Ramos (cell line): ENCODE measurements at regions not wholly inside any gene's neighbourhood (a gene's known extent, or its start where the extent isn't known, plus 50 kb on each side); places are given as distances from the start of the nearest gene placed in this dataset.
"Not testable (repeated sequence)": the region's sequence is repeated elsewhere in the genome, so short reads cannot be mapped to it uniquely, and the experiment has no call there.

ENCODE experiments used
- in situ Hi-C: fragments of 300-500 bp; cut with MboI; formaldehyde crosslinking; loops from one replicate; pipeline ENCODE4 v1.14.3; 2022; ENCODE audit warnings: low sequenced_read_pairs; ENCODE audit not compliant: unreplicated experiment

DNA sequence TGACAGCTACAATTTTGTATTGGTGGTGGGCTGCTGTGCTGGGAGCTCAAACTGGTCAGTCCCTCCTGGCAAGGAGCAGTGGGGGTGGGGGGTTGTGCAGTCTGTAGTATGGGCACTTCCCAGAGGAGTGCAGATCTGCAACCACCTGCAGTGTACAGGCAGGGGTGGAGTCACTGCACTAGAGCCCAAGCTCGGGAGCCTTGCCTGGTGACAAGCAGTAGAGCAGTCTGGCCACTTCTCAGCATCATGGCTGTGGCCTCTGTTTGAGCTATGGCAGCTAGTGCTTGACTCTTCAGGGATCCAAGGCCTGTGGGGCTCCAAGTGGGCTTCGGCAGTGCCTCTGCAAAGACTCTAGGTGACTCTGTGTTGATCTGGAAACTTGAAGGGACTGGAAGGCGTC is 585.1 kb upstream of the GRM3 start:
- in situ Hi-C loops: no loop called here

- in situ Hi-C loops: no loop called here
Measured at GRCh38 chr7:86050918-86051317, 592.8 kb upstream of the GRM3 start.

- in situ Hi-C loops: no loop called here
Measured at GRCh38 chr7:86049910-86050309, 593.8 kb upstream of the GRM3 start.

DNA sequence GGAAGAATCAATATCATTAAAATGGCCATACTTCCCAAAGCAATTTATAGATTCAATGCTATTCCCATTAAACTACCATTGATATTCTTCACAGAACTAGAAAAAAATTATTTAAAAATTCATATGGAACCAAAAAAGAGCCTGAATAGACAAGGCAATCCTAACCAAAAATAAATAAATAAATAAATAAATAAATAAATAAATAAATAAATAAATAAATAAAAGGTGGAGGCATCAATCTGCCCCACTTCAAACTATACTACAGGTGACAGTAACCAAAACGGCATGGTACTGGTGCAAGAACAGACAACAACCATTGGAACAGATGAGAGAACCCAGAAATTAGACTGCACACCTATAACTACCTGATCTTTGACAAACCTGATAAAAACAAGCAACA is 598.5 kb upstream of the GRM3 start:
- in situ Hi-C loops: not testable (repeated sequence)

GRCh38 chr7:86025807-86026206 is 617.9 kb upstream of the GRM3 start:
- in situ Hi-C loops: no loop called here

- in situ Hi-C loops: no loop called here
Measured at GRCh38 chr7:86013662-86014061, 630.0 kb upstream of the GRM3 start.

DNA sequence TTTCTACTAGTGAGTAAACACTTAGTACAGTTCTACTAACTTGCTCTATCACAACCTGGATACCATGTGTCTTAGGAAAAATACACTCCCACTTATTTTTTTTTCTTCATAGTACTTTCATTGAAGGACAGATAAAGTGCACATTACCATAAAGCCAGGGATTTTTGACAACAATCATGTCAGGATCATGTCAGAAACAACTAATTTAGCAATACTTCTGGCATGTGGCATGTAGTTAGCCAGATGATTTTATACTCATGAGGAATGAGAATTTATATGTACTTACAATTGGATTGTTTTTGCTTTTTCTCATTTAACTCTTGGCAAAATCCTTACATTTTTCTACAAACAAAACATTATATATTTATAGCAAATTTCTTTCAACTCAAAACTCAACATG is 630.7 kb upstream of the GRM3 start:
- in situ Hi-C loops: no loop called here

DNA sequence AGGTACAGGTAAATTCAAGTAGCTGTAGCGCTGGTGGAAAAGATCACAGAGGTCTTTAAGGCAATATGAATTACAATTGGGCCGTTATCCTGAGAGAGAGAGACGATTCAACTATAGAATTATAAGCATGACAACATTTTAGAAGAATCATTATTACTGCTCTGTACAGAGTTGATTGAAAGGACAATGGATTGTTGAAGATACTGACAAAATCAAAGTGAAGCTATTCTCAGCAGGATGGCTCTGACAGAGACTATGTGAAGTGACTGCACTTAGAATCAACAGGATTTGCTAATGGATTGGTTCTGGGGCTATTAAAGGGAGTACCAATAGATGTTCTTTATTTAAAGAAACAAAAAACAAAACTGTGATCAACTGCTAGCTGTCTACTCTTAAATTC is 634.8 kb upstream of the GRM3 start:
- in situ Hi-C loops: no loop called here

- in situ Hi-C loops: no loop called here
Measured at GRCh38 chr7:86006909-86007308, 636.8 kb upstream of the GRM3 start.

DNA sequence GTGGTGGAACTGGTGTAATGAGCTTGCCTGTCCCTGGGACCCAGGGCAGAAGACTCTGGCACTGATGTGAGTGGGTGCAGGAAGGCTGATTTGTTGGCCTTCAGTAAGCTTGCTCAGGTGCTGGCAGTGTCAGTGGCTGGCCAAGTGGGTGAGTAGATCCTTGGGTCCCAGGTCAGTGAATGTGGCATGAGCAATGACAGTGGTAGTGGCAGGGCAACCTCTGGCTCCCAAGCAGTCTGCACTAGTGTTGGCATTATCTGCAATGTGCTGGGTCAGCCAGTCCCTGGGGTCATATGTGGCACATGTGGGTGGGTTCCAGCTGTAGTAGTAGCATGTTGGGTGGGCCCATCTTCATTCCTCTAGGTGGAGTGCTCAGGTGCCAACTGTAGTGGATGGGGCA is 640.9 kb upstream of the GRM3 start:
- in situ Hi-C loops: no loop called here

DNA sequence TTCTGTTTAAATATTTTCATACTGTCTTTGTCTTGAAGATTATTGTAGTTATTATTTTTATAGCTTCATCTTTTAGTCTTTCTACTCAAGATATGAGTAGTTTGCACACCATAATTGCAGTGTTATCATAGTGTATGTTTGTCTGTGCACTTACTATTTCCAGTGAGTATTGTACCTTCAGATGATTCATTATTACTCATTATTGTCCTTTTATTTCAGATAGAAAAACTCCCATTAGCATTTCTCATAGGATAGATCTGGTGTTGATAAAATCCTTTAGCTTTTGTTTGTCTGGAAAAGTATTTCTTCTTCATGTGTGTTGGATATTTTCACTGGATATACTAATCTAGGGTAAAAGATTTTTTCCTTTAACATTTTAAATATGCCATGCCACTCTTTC is 646.2 kb upstream of the GRM3 start:
- in situ Hi-C loops: no loop called here

- in situ Hi-C loops: no loop called here
Measured at GRCh38 chr7:85995101-85995500, 648.6 kb upstream of the GRM3 start.

DNA sequence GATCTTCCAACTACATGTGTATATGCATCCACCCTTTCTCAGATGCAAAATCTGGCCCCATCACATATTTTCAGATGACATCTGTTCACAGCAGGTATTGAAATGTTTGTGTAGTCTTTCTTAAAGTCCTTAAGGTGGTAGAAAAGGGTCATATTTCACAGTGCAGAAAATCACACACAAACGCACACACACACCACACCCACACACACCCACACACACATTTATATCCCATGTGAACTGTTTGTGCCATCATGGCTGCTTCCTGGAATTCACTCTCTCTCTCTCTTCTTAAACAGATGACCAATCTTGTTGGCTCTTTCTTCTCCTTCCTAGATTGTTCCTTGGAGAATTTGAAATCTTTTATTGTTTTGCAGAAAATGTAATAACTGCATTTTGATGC is 663.0 kb upstream of the GRM3 start:
- in situ Hi-C loops: no loop called here

DNA sequence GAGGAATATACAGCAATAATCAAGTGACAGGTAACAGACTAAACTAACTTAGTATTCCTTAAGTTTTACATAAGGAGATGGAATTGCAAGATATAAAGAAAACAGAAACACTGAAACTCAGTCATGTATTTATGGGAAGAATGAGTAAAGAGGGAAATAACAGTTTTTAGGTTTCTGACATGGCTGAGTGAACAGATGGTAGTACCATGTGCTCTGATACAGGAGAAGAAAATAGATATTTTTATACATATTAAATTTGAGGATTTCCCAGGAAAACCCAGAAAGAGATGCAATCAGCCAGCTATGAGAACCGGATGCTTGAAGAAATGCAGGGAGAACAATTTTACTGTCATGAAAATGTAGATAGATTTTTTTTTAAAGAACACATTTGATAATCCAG is 669.5 kb upstream of the GRM3 start:
- in situ Hi-C loops: no loop called here

DNA sequence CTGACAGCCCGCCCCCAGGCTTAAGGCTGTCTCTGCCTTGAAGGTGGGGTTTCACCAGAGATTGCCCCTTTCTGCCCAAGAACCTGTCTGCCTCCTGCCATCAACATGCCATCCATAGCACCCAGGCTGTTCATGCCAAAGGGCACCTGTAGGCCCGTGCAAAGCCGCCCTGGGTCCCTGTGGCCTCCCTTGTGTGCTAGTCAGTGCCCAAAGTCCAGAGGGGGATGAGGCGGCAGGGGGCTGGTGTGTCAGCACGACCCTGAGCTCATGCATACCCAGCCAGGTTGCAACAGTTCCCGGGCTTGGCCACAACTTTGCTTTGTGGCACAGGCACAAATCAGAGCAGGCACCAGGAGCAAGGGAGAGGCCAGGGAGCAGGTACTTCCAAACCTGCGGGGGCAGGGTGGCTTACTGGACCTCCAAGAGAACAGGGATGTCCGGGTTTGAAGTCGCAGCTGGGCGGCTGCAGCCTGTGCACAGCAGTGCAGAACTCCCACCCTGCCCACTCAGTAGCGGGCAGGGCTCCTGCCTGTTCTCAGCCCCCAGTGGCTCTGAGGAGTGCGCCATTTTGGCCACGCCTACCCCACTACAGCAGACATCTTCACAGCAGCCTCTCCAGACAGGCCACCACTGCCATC is 671.1 kb upstream of the GRM3 start:
- in situ Hi-C loops: no loop called here

- in situ Hi-C loops: no loop called here
Measured at GRCh38 chr7:85954961-85955360, 688.7 kb upstream of the GRM3 start.

GRCh38 chr7:85950871-85951270 is 692.8 kb upstream of the GRM3 start:
- in situ Hi-C loops: no loop called here

- in situ Hi-C loops: no loop called here
Measured at GRCh38 chr7:85950418-85950817, 693.3 kb upstream of the GRM3 start.

GRCh38 chr7:85947767-85948166 is 695.9 kb upstream of the GRM3 start:
- in situ Hi-C loops: no loop called here

- in situ Hi-C loops: no loop called here
Measured at GRCh38 chr7:85940798-85941197, 702.9 kb upstream of the GRM3 start.

DNA sequence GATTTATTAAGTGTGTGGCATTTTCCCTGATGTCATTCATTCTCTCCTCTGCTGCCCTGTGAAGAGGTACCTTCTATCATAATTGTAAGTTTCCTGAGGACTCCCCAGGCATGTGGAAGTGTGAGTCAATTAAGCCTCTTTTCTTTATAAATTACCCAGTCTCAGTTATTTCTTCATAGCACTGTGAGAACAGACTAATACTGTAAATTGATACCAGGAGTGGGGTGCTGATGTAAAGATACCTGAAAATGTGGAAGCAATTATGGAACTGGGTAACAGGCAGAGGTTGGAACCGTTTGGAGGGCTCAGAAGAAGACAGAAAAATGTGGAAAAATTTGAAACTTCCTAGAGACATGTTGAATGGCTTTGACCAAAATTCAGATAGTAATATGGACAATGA is 711.8 kb upstream of the GRM3 start:
- in situ Hi-C loops: no loop called here

- in situ Hi-C loops: no loop called here
Measured at GRCh38 chr7:85928500-85928899, 715.2 kb upstream of the GRM3 start.

DNA sequence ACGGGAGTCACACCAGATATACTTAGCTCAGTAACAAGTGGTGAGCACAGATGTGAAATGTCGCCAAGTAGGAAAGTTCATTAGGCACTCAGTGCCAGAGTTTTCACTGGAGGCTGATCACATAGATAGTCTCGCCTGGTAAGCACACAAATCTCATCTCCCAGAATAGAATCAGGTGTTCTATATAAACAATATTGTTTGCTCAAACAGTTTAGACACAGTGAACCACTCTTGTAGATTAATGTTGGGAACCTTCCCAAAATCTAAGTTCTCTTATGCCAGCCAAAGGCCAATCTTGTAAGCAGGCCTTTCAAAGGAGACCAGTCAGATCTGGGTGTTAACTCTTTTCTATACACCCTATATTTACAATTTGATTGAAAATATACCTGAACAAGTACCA is 716.5 kb upstream of the GRM3 start:
- in situ Hi-C loops: no loop called here
